GM19395 (cell line): ENCODE measurements at regions not wholly inside any gene's neighbourhood (a gene's known extent, or its start where the extent isn't known, plus 50 kb on each side); places are given as distances from the start of the nearest gene placed in this dataset.

Experiments used
- ATAC-seq: cut with Tn5 transposase; IDR thresholded peaks from one replicate; pipeline ENCODE4 v1.9.1; 2021; ENCODE audit warnings: mild to moderate bottlenecking, moderate library complexity; ENCODE audit not compliant: unreplicated experiment

DNA sequence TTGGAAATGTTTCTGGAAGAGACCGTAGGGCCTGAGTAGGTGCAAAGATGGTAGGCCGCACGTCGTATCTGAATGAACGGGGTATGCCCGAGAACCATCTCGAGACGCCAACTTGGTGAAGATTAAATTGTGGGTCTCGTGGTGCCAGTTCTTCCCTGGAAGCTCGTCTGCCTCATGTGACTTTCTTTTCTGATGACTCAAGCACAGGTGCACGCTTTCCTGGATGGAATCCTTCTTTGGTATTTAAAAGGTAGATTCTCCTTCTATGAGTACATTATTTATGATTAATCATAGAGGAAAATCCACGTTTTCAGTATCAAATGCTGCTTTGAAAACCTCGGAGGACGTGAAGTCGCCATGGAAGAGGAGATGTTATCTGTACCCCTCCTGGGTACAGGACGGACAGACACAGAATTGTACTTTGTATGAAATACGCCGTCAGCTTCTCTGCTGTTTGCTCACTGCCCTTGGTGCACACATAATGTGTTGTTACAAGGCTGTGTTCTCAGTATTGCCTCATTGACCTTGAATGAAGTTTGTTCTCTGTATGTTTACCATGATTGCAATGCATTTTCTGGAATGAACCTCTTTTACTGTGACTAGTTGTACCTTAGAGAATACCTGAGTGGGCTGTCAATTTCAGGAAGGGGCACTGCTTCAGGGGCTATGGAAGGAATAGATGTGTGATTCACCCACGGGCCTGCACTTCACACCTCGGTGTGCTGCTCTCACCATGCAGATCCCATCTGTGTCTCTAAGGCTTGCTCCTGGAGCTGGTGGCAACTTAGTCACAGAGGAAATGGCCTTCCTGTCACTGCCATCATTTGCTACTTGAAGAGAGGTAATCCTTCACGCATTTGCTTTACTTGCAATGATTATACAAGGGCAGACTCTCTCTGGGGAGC is 137.3 kb upstream of the RTL1 start:
- no peak for ATAC-seq

- no peak for ATAC-seq
Measured at GRCh38 chr14:101043891-101044290, 140.4 kb upstream of the RTL1 start.

GRCh38 chr14:101044741-101045140 is 141.2 kb upstream of the RTL1 start:
- ATAC-seq = no peak

- ATAC-seq = no peak
Measured at GRCh38 chr14:101045511-101045910, 142.0 kb upstream of the RTL1 start.

DNA sequence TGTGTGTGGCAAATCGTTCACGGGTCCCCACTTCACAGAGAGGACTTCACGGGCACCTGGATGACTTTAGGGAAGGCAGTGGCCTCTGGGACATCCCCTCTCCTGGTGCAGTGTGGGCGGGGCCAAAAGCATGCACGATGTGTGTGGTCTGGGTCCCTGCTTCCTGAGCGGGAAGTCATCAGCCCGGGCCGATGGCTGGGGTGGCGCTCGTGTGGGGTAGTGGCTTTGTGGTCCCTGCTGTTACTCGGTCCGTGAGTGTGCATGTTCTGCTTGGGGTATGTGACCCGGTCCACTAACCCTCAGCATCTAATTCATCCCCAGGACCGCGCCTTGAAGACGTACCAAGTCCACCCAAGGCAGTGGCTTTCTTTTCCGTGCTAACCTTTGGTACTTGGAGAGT is 142.5 kb upstream of the RTL1 start:
- ATAC-seq = no peak

DNA sequence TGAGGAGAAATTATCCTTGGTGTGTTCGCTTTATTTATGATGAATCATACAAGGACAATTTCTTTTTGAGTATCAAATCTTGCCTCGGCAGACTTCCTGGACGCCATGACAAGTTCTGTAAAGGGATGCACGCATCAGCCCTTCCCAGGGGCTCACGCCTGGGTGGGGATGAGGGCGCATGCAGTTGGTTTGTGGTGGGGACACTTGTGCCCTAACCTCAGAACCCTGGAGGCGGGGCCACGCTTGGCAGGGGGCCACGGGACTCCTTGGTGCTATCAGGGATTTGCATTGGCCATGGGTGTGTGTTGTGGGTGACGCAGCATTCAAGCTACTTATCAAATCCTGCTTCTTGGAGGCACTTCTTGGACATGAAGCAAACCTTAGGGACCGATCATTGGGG is 143.8 kb upstream of the RTL1 start:
- ATAC-seq = no peak

DNA sequence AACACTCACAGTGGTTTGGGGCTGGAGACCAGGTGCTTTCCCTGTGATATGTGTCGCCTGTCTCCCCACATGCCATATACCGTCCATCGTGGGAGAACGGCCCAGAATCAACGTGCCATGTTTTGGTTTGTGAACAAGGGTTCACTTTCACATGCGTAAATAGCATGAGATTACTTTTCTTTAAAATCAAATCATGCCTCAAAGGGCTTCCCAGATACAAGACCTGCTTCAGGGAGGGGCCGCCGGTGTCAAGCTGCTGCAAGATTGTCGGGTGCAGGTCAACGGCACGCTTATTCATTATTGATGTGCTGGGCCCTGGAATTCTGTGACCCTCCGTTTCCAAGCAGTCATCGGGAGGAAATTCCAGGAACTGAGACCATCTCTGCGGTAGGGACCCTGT is 145.2 kb upstream of the RTL1 start:
- ATAC-seq = no peak

GRCh38 chr14:101049511-101049910 is 146.0 kb upstream of the RTL1 start:
- ATAC-seq = no peak

GRCh38 chr14:101049942-101050341 is 146.4 kb upstream of the RTL1 start:
- no peak for ATAC-seq

GRCh38 chr14:101050901-101051490 is 147.5 kb upstream of the RTL1 start:
- no peak for ATAC-seq

DNA sequence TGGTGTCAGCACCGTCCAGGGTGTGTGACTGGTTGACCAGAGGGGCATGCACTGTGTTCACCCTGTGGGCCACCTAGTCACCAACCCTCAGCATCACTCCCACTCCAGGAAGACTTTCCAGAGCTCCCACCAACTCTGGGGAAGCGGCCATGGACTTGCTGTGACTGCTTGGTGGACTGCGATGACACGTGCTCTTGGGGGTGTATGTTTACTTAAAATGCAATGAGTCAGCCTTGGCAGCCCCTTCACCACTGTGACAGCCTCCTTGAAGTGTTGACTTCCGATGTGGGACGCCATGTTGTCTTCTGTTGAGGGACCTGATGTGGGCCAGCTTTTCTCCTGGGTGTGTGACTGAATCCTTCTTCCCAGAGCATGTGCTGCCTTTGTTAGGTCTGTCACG is 151.1 kb upstream of the RTL1 start:
- ATAC-seq = no peak

- no peak for ATAC-seq
Measured at GRCh38 chr14:101055106-101055662, 151.7 kb upstream of the RTL1 start.

- no peak for ATAC-seq
Measured at GRCh38 chr14:101055776-101056374, 152.4 kb upstream of the RTL1 start.

- ATAC-seq = no peak
Measured at GRCh38 chr14:101056446-101056845, 152.9 kb upstream of the RTL1 start.

DNA sequence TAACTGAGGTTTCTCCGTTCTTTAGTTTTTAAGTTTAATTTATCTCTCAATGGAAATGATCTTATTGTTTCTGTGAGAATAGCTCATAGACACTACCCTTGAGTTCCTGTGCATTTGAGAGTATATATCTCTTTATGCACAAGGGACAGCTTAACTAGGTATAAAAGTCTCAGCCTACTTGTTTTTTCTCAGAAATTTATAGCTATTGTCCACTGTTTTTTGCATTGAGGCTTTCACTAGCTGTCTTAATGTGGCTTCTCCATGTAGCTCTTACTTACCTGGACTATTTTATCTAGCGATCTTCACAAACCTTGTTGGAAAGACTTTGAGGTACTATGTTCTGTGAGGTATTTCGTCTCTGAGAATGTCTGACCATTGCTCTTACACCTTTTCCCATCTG is 153.9 kb upstream of the RTL1 start:
- no peak for ATAC-seq

DNA sequence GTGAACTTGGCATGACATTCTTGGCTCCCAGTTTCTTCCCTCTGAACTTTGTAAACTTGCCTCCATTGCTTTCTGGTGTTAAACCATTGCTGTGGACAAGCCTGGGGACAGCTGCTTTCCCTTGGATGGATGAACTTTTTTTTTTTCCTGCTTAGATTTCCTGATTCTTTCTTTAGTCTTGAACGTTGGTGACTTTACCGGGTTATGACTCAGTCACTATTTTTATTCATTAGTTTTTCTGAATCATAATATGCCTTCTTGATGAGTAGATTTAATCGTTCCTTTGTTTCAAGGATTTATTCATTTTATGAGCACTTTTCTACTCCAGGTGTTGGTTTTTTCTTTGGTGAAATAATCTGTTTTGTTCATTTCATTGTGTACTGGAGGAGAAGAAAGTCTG is 155.0 kb upstream of the RTL1 start:
- no peak for ATAC-seq

DNA sequence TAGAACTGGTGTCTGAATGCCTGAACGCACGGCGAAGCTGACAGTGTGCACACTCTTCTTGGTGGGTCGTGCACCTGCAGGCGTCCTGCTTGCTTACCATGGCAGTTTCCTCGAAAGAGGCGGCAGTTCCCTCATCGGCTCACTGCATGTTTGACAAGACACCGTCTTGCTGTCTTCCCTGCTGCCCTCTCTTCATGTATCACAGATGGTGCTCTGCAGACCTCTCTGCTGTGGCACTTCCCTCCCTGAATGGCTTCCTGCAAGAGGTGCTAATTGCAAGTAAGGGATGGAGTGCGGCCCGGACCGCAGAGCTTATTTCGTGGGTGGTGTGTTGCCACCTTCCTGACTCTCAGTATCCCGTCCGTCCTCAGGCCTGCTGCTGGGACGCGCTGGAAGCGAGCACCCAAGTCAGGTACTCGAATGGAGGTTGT is 156.7 kb upstream of the RTL1 start:
- no peak for ATAC-seq

- ATAC-seq = no peak
Measured at GRCh38 chr14:101061411-101062064, 158.0 kb upstream of the RTL1 start.

DNA sequence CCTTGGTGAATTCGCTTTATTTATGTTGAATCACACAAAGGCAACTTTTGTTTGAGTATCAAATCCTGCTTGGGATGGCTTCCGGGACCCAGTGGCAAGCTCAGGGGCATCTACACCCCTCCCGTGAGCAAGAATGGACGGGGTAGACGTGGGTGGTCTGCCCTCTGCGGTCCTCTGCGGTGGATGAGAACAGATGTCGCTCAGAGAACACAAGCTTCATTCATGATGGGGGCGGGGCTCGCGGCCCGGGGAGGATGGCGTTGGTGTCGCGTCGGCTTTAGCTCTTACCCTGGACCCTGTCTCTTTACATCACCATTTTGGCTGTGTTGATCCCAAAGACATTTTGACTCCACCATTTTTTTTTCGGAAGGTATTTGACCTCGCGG is 158.5 kb upstream of the RTL1 start:
- ATAC-seq = no peak

DNA sequence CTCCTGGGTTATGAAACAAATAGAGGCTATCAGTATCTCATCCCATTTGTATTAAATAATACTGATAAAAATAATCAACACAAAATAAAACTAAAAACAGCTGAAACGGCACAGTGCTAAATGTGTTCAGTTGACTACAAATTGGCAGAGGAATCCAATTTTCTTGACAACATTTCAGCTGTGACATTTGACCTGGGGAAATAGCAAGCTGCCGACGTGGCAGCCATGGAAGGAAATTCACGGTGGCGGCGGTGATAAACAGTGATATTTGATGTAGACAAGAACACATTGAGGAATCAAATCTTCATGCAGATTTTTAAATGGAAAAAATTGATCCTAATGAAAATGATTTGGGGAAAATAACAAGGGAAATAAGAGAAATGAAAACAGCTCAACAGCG is 159.1 kb upstream of the RTL1 start:
- no peak for ATAC-seq

- no peak for ATAC-seq
Measured at GRCh38 chr14:101063121-101063520, 159.6 kb upstream of the RTL1 start.
